GM23248 (cell line): ENCODE measurements at regions not wholly inside any gene's neighbourhood (a gene's known extent, or its start where the extent isn't known, plus 50 kb on each side); places are given as distances from the start of the nearest gene placed in this dataset.

ENCODE experiments used
- DNase-seq: peaks from one replicate; pipeline ENCODE4 v3.0.0-alpha.2; 2015
- H2AFZ ChIP-seq: fragments of 200-600 bp; sonication (generic); 2 replicates; pipeline ENCODE4 v1.6.1; 2016; ENCODE audit warnings: antibody characterized with exemption
- H3F3A ChIP-seq: fragments of 200-600 bp; sonication (generic); 2 replicates; pipeline ENCODE4 v1.6.1; 2016; ENCODE audit warnings: mild to moderate bottlenecking, antibody characterized with exemption, mixed run types; ENCODE audit not compliant: insufficient read depth
- H3K27ac ChIP-seq: fragments of 200-600 bp; sonication (generic); 2 replicates; pipeline ENCODE4 v1.5.1; 2016; ENCODE audit warnings: mild to moderate bottlenecking
- H3K27me3 ChIP-seq: fragments of 200-600 bp; sonication (generic); replicated peaks from 2 replicates; pipeline ENCODE4 v1.6.1; 2016; ENCODE audit warnings: mild to moderate bottlenecking; ENCODE audit not compliant: insufficient read depth
- H3K36me3 ChIP-seq: fragments of 200-600 bp; sonication (generic); 2 replicates; pipeline ENCODE4 v1.6.1; 2016; ENCODE audit warnings: low read depth, mild to moderate bottlenecking
- H3K4me1 ChIP-seq: fragments of 200-600 bp; sonication (generic); 2 replicates; pipeline ENCODE4 v1.6.1; 2016; ENCODE audit warnings: mild to moderate bottlenecking; ENCODE audit not compliant: insufficient read depth
- H3K4me2 ChIP-seq: fragments of 200-600 bp; sonication (generic); one replicate; pipeline ENCODE4 v1.6.1; 2016; ENCODE audit warnings: mild to moderate bottlenecking; ENCODE audit not compliant: unreplicated experiment
- H3K4me3 ChIP-seq: fragments of 200-600 bp; sonication (generic); 2 replicates; pipeline ENCODE4 v1.5.1; 2016; ENCODE audit warnings: mild to moderate bottlenecking
- H3K79me2 ChIP-seq: fragments of 200-600 bp; sonication (generic); 2 replicates; pipeline ENCODE4 v1.6.1; 2016; ENCODE audit warnings: mild to moderate bottlenecking; ENCODE audit not compliant: insufficient read depth
- H3K9ac ChIP-seq: fragments of 200-600 bp; sonication (generic); 2 replicates; pipeline ENCODE4 v1.6.1; 2016; ENCODE audit warnings: mild to moderate bottlenecking
- H3K9me2 ChIP-seq: fragments of 200-600 bp; sonication (generic); 2 replicates; pipeline ENCODE4 v1.6.1; 2016; ENCODE audit warnings: mixed run types, mild to moderate bottlenecking, moderate library complexity; ENCODE audit not compliant: insufficient read depth
- H3K9me3 ChIP-seq: fragments of 200-600 bp; sonication (generic); one replicate; pipeline ENCODE4 v1.6.1; 2017; ENCODE audit warnings: low read depth
- H4K20me1 ChIP-seq: fragments of 200-600 bp; sonication (generic); 2 replicates; pipeline ENCODE4 v1.6.0; 2016; ENCODE audit not compliant: insufficient read depth
- EZH2 ChIP-seq: fragments of 200-600 bp; sonication (generic); IDR thresholded peaks from 2 replicates; pipeline ENCODE4 v1.6.1; 2018; ENCODE audit warnings: antibody characterized with exemption, mild to moderate bottlenecking; ENCODE audit not compliant: insufficient read depth, poor library complexity, severe bottlenecking
- EZH2phosphoT487 ChIP-seq: fragments of 200-600 bp; sonication (generic); IDR thresholded peaks from 2 replicates; pipeline ENCODE4 v1.6.1; 2018; ENCODE audit warnings: antibody characterized with exemption, moderate library complexity, mild to moderate bottlenecking, low read depth; ENCODE audit not compliant: insufficient read depth
- WGBS, 2 experiments: methylation state at CpG; one replicate each; pipeline ENCODE4 v1.1.6; 2015 to 2017; ENCODE audit warnings: low lambda C conversion rate in 2 of 2, low coverage in 1 of 2; ENCODE audit errors: missing lambda C conversion rate in 2 of 2; 5-methylcytosine and 5-hydroxymethylcytosine counted together
- in situ Hi-C: fragments of 300-500 bp; cut with MboI; formaldehyde crosslinking; loops from 2 replicates; pipeline ENCODE4 v1.15.0; 2020

DNA sequence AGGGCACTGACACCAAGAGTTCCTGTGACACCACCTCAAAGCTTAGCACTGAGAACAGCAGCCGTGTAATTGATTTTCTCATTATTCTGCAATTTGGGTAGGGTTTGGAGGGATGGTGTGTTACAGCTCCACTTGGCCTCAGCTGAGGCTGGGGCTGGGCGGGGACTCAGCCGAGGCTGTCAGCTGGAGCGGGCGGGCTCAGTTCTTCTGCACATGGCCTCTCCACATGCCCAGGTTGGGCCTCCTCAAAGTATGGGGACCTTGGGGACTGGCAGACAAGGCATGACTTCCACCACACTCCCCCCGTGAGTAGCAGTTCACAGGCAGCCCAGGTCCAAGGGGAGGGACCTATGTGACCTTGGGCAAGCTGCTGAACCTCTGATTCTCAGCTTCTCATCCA is 171.5 kb downstream of the IRF8 start:
- no peaks in the 10 kb centered on the region for H3F3A ChIP-seq
- no peak overlapping the region for H3K4me2 ChIP-seq
- no peaks in the 10 kb centered on the region for H3K4me1 ChIP-seq
- H3K79me2 ChIP-seq, result no peaks in the 10 kb centered on the region
- TF ChIP-seq EZH2phosphoT487 (no peak), EZH2 (no peak)
- in situ Hi-C loops, result loop anchor here (5.0 kb wide), 1 partner anchor 452 kb away; no protein-coding TSS in a partner anchor
- 5 to 10% methylated on average over 6 of the region's 6 CpGs for WGBS, 2 experiments
- no peak overlapping the region for H2AFZ ChIP-seq
- H3K9me3 ChIP-seq, result no peaks in the 10 kb centered on the region
- H3K36me3 ChIP-seq, result no peaks in the 10 kb centered on the region
- H3K27me3 ChIP-seq, result peaks cover 17% of the 10 kb centered on the region
- no peak overlapping the region for H3K4me3 ChIP-seq
- no peaks in the 10 kb centered on the region for H4K20me1 ChIP-seq
- DNase-seq, result no peak
- no peak overlapping the region for H3K9ac ChIP-seq
- H3K9me2 ChIP-seq, result no peaks in the 10 kb centered on the region
- H3K27ac ChIP-seq, result no peak overlapping the region

DNA sequence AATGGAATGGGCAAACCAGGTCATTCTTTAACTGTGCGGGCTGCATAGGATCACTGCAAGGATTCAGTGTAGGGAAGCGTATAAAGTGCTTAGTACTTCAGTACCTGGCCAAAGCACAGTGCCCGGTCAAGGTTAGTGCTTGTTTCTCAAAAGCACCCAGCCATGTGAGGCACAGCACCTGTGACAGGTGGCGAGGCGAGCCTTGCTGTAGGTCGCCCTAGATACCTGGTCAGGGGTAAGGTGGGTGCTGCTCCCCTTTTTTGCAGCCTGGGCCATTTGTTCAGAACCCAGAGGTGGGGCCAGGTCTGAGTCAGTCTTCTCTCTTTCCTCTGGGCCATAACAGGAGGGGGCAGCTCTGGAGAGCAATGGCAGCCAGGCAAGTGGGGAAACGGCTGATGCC is 172.0 kb downstream of the IRF8 start:
- no peaks in the 10 kb centered on the region for H3K9me2 ChIP-seq
- H3K4me3 ChIP-seq, result no peak overlapping the region
- DNase-seq, result no peak
- no peaks in the 10 kb centered on the region for H3K36me3 ChIP-seq
- TF ChIP-seq EZH2, result no peak
- no peak for TF ChIP-seq EZH2phosphoT487
- H3K4me2 ChIP-seq, result no peak overlapping the region
- no peak overlapping the region for H3K9ac ChIP-seq
- no peaks in the 10 kb centered on the region for H4K20me1 ChIP-seq
- no peaks in the 10 kb centered on the region for H3K79me2 ChIP-seq
- in situ Hi-C loops, result loop anchor here (5.0 kb wide), 1 partner anchor 451 kb away; no protein-coding TSS in a partner anchor
- 65 to 66% methylated on average over 7 of the region's 7 CpGs for WGBS, 2 experiments
- no peak overlapping the region for H2AFZ ChIP-seq
- no peaks in the 10 kb centered on the region for H3K9me3 ChIP-seq
- no peaks in the 10 kb centered on the region for H3K4me1 ChIP-seq
- H3K27me3 ChIP-seq, result peaks cover 19% of the 10 kb centered on the region
- H3F3A ChIP-seq, result no peaks in the 10 kb centered on the region
- H3K27ac ChIP-seq, result no peak overlapping the region

DNA sequence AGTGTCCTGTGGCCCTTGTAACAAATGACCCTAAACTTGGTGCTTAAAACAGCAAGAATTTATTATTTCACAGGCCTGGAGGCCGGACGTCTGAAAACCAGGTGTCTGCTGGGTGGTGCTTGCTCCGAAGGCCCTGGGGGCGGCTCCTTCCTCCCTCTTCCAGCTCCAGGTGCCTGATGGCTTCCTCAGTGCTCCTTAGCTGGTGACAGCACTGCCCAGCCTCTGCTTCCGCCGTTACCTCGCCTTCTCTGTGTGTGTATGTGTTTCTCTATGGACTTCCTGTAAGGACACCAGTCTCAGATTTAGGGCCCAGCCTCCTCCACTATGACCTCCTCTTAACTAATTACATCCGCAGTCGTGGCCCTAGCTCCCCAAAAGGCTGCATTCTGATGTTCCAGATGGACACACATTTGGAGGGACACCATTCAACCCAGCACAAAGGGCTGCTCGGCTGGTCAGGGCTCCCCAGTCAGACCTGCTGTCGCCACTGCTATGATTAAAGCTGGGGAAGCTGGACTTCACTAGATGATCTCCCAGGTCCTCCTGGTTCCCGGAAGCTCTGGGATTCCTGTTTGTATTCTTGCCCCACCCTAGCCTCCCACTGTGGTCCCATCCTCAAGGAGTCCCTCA is 172.8 kb downstream of the IRF8 start:
- TF ChIP-seq EZH2 (no peak), EZH2phosphoT487 (no peak)
- Histone ChIP-seq H2AFZ (no peak overlapping the region), H3K27me3 (peaks cover 26% of the 10 kb centered on the region), H3K4me3 (no peak overlapping the region), H3K9me3 (no peaks in the 10 kb centered on the region), H3F3A (no peaks in the 10 kb centered on the region), H3K36me3 (no peaks in the 10 kb centered on the region), H3K79me2 (no peaks in the 10 kb centered on the region), H3K4me2 (no peak overlapping the region), H3K27ac (no peak overlapping the region), H4K20me1 (no peaks in the 10 kb centered on the region), H3K4me1 (no peaks in the 10 kb centered on the region), H3K9me2 (no peaks in the 10 kb centered on the region), H3K9ac (no peak overlapping the region)
- WGBS, 2 experiments, result 59 to 64% methylated on average over 12 of the region's 12 CpGs
- DNase-seq, result no peak
- in situ Hi-C loops, result loop anchor here (5.0 kb wide), 1 partner anchor 451 kb away; no protein-coding TSS in a partner anchor

DNA sequence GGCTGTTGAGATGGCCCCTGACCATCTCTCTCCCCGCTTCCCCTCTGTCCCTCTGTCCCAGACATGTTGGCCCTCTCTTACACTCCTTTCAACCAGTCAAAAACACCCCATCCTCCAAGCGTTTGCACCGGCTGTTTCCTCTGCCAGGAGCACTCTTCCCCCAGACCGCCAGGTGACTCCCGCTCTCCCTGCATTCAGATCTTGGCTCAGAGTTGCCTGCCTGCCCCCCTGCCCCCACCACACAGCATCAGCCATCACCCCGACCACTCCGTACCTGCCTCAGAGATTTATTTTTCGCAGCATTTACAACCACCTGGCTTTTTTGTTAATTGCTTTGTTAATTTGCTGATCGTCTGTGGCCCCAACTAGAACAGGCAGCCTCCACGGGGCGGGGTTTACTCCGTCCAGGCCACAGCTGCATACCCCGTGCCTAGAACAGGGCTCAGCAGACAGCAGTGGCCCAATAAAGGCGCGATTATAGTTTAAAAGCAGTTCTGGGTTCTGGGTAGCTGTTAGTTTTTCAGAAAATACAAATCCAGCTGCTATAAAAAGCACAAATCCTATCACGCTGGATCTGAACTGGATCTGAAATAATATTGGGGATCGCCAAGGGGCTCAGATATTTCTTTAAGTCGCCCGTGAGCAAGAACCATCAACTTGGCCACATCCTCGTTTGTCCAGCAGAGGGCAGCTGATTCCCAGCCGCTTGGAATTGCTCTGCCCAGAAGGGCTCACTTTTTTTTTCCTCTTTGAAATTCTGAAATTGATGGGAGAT is 173.6 kb downstream of the IRF8 start:
- in situ Hi-C loops, result loop anchor here (5.0 kb wide), 1 partner anchor 450 kb away; no protein-coding TSS in a partner anchor
- Histone ChIP-seq H4K20me1 (no peaks in the 10 kb centered on the region), H3K79me2 (no peaks in the 10 kb centered on the region), H2AFZ (no peak overlapping the region), H3K4me1 (no peaks in the 10 kb centered on the region), H3F3A (no peaks in the 10 kb centered on the region), H3K9me3 (no peaks in the 10 kb centered on the region), H3K4me3 (no peak overlapping the region), H3K27ac (no peak overlapping the region), H3K4me2 (no peak overlapping the region), H3K27me3 (peaks cover 26% of the 10 kb centered on the region), H3K9me2 (no peaks in the 10 kb centered on the region), H3K36me3 (no peaks in the 10 kb centered on the region), H3K9ac (no peak overlapping the region)
- DNase-seq, result peak; percentile 79
- TF ChIP-seq EZH2 (no peak), EZH2phosphoT487 (no peak)
- WGBS, 2 experiments, result 39% methylated on average over 21 of the region's 21 CpGs
